GM12878 (cell line): ENCODE measurements at regions not wholly inside any gene's neighbourhood (a gene's known extent, or its start where the extent isn't known, plus 50 kb on each side); places are given as distances from the start of the nearest gene placed in this dataset.

Experiments
- BMI1 ChIP-seq: fragments of 450-650 bp; IDR thresholded peaks from 2 replicates; pipeline ENCODE4 v1.6.1; 2016; ENCODE audit warnings: mild to moderate bottlenecking, moderate library complexity, borderline replicate concordance
- CTCF ChIP-seq, 3 experiments: IDR thresholded peaks in 2 of 3; conservative IDR thresholded peaks in 1 of 3; 2 replicates each; pipeline ENCODE4 v1.5.1; 2011; ENCODE audit warnings: low read depth in 3 of 3, low read length in 3 of 3, mild to moderate bottlenecking in 3 of 3, control low read depth in 2 of 3, moderate library complexity in 2 of 3, inconsistent platforms in 1 of 3, mixed read lengths in 1 of 3; ENCODE audit not compliant: control insufficient read depth in 2 of 3, insufficient read depth in 1 of 3; ENCODE audit errors: extremely low read depth in 1 of 3
- EP300 ChIP-seq, 2 experiments: fragments of 150-350 bp in 1 of 2; IDR thresholded peaks; 2 replicates each; pipeline ENCODE4 v1.6.1; 2011 to 2012; ENCODE audit warnings: low read depth in 2 of 2, low read length in 2 of 2, borderline replicate concordance in 1 of 2, improper control_type of control experiment in 1 of 2, inconsistent platforms in 1 of 2; ENCODE audit not compliant: control insufficient read depth in 1 of 2
- JUND ChIP-seq: IDR thresholded peaks from 2 replicates; pipeline ENCODE4 v1.6.1; 2012; ENCODE audit warnings: low read depth, mild to moderate bottlenecking, low read length, improper control_type of control experiment, moderate library complexity
- NRF1 ChIP-seq: conservative IDR thresholded peaks from 2 replicates; pipeline ENCODE4 v1.6.1; 2011; ENCODE audit warnings: mild to moderate bottlenecking, low read depth, low read length, improper control_type of control experiment
- POLR2A ChIP-seq: IDR thresholded peaks from 2 replicates; pipeline ENCODE4 v1.6.1; 2011; ENCODE audit warnings: low read depth, mild to moderate bottlenecking, low read length
- RFX5 ChIP-seq: IDR thresholded peaks from 2 replicates; pipeline ENCODE4 v1.6.1; 2011; ENCODE audit warnings: low read depth, low read length, improper control_type of control experiment
- SP1 ChIP-seq: IDR thresholded peaks from one replicate; pipeline ENCODE4 v1.6.1; 2011; ENCODE audit warnings: low read depth, low read length
- SPI1 ChIP-seq: IDR thresholded peaks from 2 replicates; pipeline ENCODE4 v1.6.1; 2011; ENCODE audit warnings: low read depth, mild to moderate bottlenecking, low read length, moderate library complexity, borderline replicate concordance; ENCODE audit not compliant: insufficient read depth
- TAF1 ChIP-seq: IDR thresholded peaks from 2 replicates; pipeline ENCODE4 v1.6.1; 2011; ENCODE audit warnings: mild to moderate bottlenecking, low read depth, low read length, borderline replicate concordance
- YY1 ChIP-seq: IDR thresholded peaks from 2 replicates; pipeline ENCODE4 v1.6.1; 2011; ENCODE audit warnings: low read depth, mild to moderate bottlenecking, low read length
- TF ChIP-seq, protein P1 (sequence below): IDR thresholded peaks from 2 replicates; pipeline ENCODE4 v1.6.1; 2012; ENCODE audit warnings: mild to moderate bottlenecking, low read depth, low read length
- TF ChIP-seq, protein P2 (sequence below): IDR thresholded peaks from 2 replicates; pipeline ENCODE4 v1.6.1; 2012; ENCODE audit warnings: low read depth, low read length, improper control_type of control experiment
- TF ChIP-seq, protein P3 (sequence below): fragments of 450-650 bp; IDR thresholded peaks from 2 replicates; pipeline ENCODE4 v1.6.1; 2017; ENCODE audit warnings: mild to moderate bottlenecking

GRCh38 chr13:53341144-53341510, 312.5 kb downstream of the OLFM4 start:
- TF ChIP-seq BMI1 (no peak), SPI1 (no peak), CTCF (IDR thresholded peaks at IDR 0.05 in 2 of 3, conservative IDR thresholded peaks at IDR 0.05 in 1 of 3; ENCODE audit: control insufficient read depth in 2 of 3, extremely low read depth in 1 of 3, insufficient read depth in 1 of 3, low read depth in 3 of 3, low read length in 3 of 3) (no peak), EP300 (IDR thresholded peaks at IDR 0.05; ENCODE audit: borderline replicate concordance in 1 of 2, control insufficient read depth in 1 of 2, low read depth in 2 of 2, low read length in 2 of 2) (no peak), SP1 (no peak), POLR2A (no peak), YY1 (no peak), TAF1 (no peak), RFX5 (no peak), JUND (no peak), NRF1 (no peak)
- TF ChIP-seq, protein P1, sequence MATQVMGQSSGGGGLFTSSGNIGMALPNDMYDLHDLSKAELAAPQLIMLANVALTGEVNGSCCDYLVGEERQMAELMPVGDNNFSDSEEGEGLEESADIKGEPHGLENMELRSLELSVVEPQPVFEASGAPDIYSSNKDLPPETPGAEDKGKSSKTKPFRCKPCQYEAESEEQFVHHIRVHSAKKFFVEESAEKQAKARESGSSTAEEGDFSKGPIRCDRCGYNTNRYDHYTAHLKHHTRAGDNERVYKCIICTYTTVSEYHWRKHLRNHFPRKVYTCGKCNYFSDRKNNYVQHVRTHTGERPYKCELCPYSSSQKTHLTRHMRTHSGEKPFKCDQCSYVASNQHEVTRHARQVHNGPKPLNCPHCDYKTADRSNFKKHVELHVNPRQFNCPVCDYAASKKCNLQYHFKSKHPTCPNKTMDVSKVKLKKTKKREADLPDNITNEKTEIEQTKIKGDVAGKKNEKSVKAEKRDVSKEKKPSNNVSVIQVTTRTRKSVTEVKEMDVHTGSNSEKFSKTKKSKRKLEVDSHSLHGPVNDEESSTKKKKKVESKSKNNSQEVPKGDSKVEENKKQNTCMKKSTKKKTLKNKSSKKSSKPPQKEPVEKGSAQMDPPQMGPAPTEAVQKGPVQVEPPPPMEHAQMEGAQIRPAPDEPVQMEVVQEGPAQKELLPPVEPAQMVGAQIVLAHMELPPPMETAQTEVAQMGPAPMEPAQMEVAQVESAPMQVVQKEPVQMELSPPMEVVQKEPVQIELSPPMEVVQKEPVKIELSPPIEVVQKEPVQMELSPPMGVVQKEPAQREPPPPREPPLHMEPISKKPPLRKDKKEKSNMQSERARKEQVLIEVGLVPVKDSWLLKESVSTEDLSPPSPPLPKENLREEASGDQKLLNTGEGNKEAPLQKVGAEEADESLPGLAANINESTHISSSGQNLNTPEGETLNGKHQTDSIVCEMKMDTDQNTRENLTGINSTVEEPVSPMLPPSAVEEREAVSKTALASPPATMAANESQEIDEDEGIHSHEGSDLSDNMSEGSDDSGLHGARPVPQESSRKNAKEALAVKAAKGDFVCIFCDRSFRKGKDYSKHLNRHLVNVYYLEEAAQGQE: no peak
- TF ChIP-seq, protein P2, sequence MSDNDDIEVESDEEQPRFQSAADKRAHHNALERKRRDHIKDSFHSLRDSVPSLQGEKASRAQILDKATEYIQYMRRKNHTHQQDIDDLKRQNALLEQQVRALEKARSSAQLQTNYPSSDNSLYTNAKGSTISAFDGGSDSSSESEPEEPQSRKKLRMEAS: no peak
- TF ChIP-seq, protein P3, sequence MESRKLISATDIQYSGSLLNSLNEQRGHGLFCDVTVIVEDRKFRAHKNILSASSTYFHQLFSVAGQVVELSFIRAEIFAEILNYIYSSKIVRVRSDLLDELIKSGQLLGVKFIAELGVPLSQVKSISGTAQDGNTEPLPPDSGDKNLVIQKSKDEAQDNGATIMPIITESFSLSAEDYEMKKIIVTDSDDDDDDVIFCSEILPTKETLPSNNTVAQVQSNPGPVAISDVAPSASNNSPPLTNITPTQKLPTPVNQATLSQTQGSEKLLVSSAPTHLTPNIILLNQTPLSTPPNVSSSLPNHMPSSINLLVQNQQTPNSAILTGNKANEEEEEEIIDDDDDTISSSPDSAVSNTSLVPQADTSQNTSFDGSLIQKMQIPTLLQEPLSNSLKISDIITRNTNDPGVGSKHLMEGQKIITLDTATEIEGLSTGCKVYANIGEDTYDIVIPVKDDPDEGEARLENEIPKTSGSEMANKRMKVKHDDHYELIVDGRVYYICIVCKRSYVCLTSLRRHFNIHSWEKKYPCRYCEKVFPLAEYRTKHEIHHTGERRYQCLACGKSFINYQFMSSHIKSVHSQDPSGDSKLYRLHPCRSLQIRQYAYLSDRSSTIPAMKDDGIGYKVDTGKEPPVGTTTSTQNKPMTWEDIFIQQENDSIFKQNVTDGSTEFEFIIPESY: no peak
